COR-L47 (cell line): ENCODE measurements at regions not wholly inside any gene's neighbourhood (a gene's known extent, or its start where the extent isn't known, plus 50 kb on each side); places are given as distances from the start of the nearest gene placed in this dataset.
"Not testable (repeated sequence)": the region's sequence is repeated elsewhere in the genome, so short reads cannot be mapped to it uniquely, and the experiment has no call there.

Experiments used
- DNase-seq: peaks from one replicate; lab custom pipeline; 2025; lab: John Stamatoyannopoulos, UW

DNA sequence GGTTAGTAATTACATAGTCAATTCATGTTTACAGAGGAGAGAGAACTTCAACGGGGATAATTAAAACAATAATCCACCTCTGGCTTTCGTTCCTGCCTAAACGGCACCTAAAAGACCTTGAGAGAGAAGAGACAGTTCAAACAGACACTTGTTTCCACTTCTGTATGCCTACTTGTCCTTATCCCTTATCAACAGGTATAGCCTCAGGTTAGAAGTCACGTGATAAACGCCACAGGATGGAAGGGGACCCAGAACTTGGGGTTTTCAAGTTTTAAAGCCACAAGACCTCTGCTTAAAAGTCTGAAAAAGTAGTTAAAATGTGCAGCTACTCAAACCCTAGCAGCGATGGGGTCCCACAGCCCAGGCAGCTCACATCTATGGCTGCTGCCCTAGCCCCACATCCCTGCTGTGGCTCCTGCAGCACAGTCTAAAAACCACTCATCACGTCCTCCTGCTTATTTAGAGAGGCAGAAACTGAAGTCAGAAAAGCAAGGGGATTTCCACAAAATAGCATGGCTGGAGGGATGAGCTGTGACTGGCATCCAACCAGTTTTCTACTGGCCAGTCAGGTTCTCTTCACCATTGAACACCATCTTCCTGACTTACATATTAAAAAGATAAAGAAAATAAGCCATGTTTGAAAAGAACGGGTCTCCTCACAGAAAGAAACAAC lies 51.2 kb upstream of the SEC16B start:
- peak; percentile 57 for DNase-seq

- no peak for DNase-seq
Measured at GRCh38 chr1:178021950-178022349, 52.1 kb upstream of the SEC16B start.

DNA sequence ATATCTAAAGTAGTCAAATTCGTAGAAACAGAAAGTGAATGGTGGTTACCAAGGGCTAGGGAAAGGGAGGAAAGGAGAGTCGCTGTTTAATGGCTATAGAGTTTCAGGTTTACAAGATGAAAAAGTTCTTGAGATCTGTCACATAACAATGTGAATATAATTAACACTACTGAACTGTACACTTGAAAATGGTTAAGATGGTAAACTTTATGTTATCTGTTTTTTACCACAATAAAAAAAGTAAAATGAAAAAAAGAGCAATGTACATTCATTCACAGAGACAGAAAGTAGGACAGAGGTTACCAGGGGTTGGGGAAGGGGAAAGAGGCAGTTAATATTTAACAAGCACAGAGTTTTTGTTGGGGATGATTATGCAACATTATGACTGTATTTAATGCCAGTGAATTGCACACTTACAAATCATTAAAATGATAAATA lies 53.3 kb upstream of the SEC16B start:
- no peak for DNase-seq

DNA sequence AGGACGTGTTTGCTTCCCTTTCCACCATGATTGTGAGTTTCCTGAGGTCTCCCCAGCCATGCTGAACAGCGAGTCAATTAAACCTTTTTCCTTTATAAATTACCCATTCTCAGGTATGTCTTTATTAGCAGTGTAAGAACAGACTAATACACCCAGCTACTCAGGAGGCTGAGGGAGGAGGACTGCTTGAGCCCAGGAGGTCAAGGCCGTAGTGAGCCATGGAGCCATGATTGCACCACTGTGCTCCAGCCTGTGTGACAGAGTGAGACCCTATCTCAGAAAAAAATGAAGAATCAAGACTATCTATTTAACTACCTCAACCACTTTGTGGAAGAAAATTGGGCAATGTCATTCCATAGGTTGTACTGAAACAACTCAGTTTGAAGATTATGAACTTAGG lies 54.6 kb upstream of the SEC16B start:
- no peak for DNase-seq

DNA sequence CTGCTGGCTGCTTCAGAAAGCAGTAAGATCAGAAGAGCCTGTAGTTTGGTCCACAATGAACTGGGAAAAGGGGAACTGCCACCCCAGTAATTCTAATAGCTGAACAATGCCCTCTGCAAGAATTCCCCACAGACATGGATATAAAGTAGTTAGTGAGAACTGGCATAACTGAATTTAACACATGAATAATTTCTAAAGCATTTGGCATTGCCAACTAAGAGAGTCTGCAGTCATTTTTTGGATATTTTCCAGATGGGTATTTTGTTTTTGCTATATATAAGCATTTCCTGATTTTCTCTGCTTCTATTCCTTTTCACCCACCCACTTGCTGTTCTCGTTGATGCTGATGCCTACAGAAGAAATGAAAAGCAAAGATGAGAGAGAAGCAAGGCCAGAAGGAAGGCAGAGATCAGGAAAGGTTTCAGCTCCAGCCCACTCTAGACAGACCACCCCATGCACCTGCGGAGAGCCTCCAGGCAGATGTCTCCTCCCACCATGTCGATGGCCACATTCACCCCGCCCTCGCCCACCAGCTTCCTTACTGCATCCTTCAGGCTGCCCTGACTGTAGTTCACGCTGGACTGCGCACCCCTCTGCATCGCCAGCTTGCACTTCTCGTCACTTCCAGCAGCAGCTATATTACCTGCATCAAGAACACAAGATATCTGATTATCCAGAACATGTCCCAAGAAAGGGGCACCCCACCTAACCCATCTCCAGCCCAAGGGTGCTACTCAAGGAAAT lies 55.9 kb upstream of the SEC16B start:
- DNase-seq: no peak

- DNase-seq: no peak
Measured at GRCh38 chr1:178028841-178029481, 59.1 kb upstream of the SEC16B start.

GRCh38 chr1:178030467-178030866 lies 60.6 kb upstream of the SEC16B start:
- no peak for DNase-seq

GRCh38 chr1:178031856-178032320 lies 62.0 kb upstream of the RASAL2 start:
- DNase-seq: peak; percentile 85

- no peak for DNase-seq
Measured at GRCh38 chr1:178033019-178033418, 60.9 kb upstream of the RASAL2 start.

DNA sequence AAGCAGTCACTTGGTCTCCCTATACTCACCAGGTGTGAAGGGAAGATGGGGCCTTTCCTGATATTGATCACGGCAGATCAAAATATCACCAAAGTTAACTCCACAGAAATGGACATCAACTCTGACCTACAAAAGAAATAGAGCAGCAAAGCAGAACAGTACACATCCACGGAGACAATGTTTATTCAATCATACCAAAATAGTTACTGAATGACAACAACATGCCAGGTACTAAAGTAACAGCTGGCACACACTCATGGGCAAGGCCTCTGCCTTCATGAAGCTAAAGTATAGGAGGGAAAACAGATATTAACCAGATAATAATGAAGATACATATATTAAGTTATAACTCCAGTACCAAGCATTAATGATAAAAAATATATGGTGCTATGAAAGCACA lies 59.2 kb upstream of the RASAL2 start:
- DNase-seq: no peak

GRCh38 chr1:178036090-178036489 lies 57.8 kb upstream of the RASAL2 start:
- DNase-seq: no peak

DNA sequence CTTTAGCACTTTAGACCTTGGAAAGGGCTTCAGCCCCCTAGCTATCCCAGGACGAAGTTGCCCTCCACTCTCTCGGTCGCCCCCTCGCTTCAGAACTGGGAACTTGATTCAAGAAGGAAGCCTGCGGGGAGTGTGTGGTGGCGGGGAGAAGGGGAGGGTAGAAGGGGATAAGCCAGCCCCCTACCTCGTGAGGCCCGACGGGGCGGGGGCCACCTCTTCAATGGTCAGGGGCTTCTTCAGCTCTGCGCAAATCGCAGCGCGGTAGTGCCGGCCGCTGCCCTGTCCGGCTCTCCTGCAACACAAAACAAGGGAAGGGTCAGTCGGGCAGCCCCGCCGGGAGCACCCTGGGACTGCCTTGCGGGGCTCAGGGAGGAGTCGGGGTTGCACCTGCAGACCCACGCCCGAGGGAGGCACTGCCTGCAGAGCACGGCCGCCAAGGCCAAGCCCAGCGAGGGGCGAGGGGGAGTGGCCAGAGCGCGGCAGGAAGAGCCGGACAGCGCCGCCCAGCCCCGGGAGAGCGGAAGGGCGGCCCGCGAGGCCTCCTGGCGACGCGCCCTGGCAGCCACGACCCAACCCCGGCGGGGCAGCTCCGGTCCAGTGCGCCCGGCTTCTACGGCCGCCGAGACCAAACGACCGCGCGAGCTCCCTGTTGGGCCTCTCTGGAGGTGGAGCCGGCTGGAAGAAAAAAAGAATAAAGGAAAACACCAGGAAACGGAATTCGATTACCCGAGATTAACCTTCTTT lies 56.2 kb upstream of the RASAL2 start:
- DNase-seq: no peak

GRCh38 chr1:178038372-178038771 lies 55.5 kb upstream of the RASAL2 start:
- DNase-seq: no peak

DNA sequence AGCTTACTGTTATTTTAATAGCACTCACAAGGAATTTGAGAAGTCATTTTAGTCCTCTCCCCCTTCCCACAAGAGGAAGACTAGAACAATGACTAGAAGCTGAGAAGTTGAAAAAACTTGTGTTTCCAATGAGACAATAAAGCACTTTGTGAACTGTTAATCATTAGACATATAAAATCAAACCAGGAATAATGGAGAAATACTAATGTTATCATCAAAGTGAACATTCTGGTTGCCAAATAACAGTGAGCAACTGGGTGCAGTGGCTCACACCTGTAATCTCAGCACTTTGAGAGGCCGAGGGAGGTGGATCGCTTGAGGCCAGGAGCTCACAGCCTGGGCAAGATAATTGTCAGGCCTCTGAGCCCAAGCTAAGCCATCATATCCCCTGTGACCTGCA lies 54.0 kb upstream of the RASAL2 start:
- no peak for DNase-seq

GRCh38 chr1:178043940-178044339 lies 50.0 kb upstream of the RASAL2 start:
- not testable (repeated sequence) for DNase-seq
